Psoas muscle (tissue), 7 donors: ENCODE measurements at regions not wholly inside any gene's neighbourhood (a gene's known extent, or its start where the extent isn't known, plus 50 kb on each side); places are given as distances from the start of the nearest gene placed in this dataset.
"Not testable (repeated sequence)": the region's sequence is repeated elsewhere in the genome, so short reads cannot be mapped to it uniquely, and the experiment has no call there.

Source experiments
- ATAC-seq, 4 donors: fragments of 200-7000 bp; cut with Tn5 transposase; one replicate each; pipeline ENCODE4 v1.9.1; 2020; ENCODE audit warnings: moderate library complexity in 3 of 4, mild to moderate bottlenecking in 2 of 4
- DNase-seq, 2 donors: peaks; one replicate each; pipeline ENCODE4 v3.0.0-alpha.2; 2020
- H3K27ac ChIP-seq: fragments of 200-600 bp; one replicate; pipeline ENCODE4 v1.8.0; 2022
- H3K27me3 ChIP-seq, 3 donors: fragments of 200-600 bp in 1 of 3; one replicate each; pipeline versions ENCODE4 v1.6.1 to v1.8.0; 2013 to 2022; ENCODE audit warnings: low read length in 2 of 3, mild to moderate bottlenecking in 2 of 3, moderate library complexity in 1 of 3; ENCODE audit not compliant: insufficient read depth in 3 of 3
- H3K36me3 ChIP-seq, 2 donors: fragments of 200-600 bp in 1 of 2; one replicate each; pipeline versions ENCODE4 v1.6.1 to v1.8.0; 2013 to 2022; ENCODE audit warnings: low read depth in 1 of 2, mild to moderate bottlenecking in 1 of 2, moderate library complexity in 1 of 2; ENCODE audit not compliant: insufficient read depth in 1 of 2
- H3K4me1 ChIP-seq: fragments of 200-600 bp; one replicate; pipeline ENCODE4 v1.8.0; 2022
- H3K4me3 ChIP-seq: fragments of 200-600 bp; one replicate; pipeline ENCODE4 v1.8.0; 2022; ENCODE audit warnings: mild to moderate bottlenecking
- H3K9me3 ChIP-seq: fragments of 200-600 bp; one replicate; pipeline ENCODE4 v1.8.0; 2022
- WGBS, 3 donors: extraction: QIAGEN DNeasy Blood & Tissue Kit; methylation state at CpG; one replicate each; pipeline versions ENCODE4 v1.1.6 to v1.1.7; 2013; 5-methylcytosine and 5-hydroxymethylcytosine counted together
- intact Hi-C, 2 donors: fragments of 100-400 bp; cut with DNase I; formaldehyde crosslinking; loops; one replicate each; pipeline versions ENCODE4 v1.11.0 to v1.14.2; 2022
- TF ChIP-seq, protein P1 (sequence below): fragments of 200-600 bp; IDR thresholded peaks from one replicate; pipeline ENCODE4 v1.8.0; 2022; ENCODE audit warnings: antibody characterized with exemption
- donor health status: healthy with polysubstance abuse.
- donor health status: DM: no; HTN: no; CAD: no; lungs with moderate emphysema.
- donor health status: Bipolar disorder and iron deficiency.
- donor health status: healthy.
- donor health status: DM: yes; HTN: yes; CAD: no.
- donor health status: DM: no; HTN: no; CAD: no.
- donor health status: DM: yes; HTN: yes; CAD: no.

DNA sequence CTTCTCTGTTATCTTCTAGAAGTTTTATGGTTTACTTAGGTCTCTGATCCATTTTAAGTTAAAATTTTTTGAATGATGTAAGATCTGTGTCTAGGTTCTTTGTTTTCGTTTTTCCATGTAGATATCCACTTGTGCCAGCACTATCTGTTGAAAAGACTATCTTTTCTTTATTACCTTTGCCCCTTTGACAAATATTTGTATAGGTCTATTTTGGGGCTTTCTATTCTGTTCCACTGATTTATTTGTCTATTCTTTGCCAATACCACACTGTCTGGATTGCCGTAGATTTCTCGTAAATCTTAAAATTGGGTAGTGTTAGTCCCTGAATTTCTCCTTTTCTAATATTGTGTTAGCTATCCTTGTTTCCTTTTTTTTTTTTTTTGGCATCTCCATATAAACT lies 71.4 kb upstream of the PDSS1 start:
- no peak overlapping the region for H3K4me3 ChIP-seq
- H3K36me3 ChIP-seq: no peaks in the 10 kb centered on the region
- no peak for ATAC-seq
- TF ChIP-seq, protein P1, sequence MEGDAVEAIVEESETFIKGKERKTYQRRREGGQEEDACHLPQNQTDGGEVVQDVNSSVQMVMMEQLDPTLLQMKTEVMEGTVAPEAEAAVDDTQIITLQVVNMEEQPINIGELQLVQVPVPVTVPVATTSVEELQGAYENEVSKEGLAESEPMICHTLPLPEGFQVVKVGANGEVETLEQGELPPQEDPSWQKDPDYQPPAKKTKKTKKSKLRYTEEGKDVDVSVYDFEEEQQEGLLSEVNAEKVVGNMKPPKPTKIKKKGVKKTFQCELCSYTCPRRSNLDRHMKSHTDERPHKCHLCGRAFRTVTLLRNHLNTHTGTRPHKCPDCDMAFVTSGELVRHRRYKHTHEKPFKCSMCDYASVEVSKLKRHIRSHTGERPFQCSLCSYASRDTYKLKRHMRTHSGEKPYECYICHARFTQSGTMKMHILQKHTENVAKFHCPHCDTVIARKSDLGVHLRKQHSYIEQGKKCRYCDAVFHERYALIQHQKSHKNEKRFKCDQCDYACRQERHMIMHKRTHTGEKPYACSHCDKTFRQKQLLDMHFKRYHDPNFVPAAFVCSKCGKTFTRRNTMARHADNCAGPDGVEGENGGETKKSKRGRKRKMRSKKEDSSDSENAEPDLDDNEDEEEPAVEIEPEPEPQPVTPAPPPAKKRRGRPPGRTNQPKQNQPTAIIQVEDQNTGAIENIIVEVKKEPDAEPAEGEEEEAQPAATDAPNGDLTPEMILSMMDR: no peak
- no peaks in the 10 kb centered on the region for H3K4me1 ChIP-seq
- DNase-seq: no peak
- no peaks in the 10 kb centered on the region for H3K9me3 ChIP-seq
- 81 to 86% (median 81%) methylated on average over 3 of the region's 3 CpGs for WGBS, 3 donors
- intact Hi-C loops: loop anchor here in 1 of 2 donors (10.0 kb wide), 1 partner anchor 699 kb away; no protein-coding TSS in a partner anchor
- no peak overlapping the region for H3K27ac ChIP-seq
- H3K27me3 ChIP-seq: peaks cover 0 to 17% (median 3%) of the 10 kb centered on the region in 3 donors

DNA sequence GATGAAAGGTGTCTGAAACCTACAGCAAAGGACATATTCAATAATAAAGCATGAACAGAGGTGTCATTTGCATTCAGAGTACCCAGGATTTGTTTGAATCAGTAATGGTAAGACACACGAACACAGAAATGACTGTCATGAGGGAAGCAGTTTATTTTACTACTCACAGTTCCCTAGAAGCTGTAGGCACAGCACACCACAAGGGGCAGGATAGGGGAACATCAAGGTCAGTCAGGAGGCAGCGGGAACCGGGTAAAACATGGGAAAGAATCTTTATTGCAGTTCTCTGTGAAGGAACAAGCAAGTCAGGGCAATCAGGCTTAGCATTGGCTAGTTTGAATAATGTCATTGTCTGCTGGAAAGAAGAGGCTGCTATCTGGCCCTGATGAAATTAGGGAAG lies 70.2 kb upstream of the PDSS1 start:
- Histone ChIP-seq H3K4me3 (no peak overlapping the region), H3K27me3 (peaks cover 0 to 8% (median 0%) of the 10 kb centered on the region in 3 donors), H3K4me1 (no peaks in the 10 kb centered on the region), H3K9me3 (no peaks in the 10 kb centered on the region), H3K27ac (no peak overlapping the region), H3K36me3 (no peaks in the 10 kb centered on the region)
- ATAC-seq (no peak), DNase-seq (no peak)
- TF ChIP-seq, protein P1: no peak
- intact Hi-C loops: loop anchor here in 1 of 2 donors (10.0 kb wide), 1 partner anchor 697 kb away; no protein-coding TSS in a partner anchor
- 31 to 35% (median 32%) methylated on average over 3 of the region's 3 CpGs for WGBS, 3 donors

DNA sequence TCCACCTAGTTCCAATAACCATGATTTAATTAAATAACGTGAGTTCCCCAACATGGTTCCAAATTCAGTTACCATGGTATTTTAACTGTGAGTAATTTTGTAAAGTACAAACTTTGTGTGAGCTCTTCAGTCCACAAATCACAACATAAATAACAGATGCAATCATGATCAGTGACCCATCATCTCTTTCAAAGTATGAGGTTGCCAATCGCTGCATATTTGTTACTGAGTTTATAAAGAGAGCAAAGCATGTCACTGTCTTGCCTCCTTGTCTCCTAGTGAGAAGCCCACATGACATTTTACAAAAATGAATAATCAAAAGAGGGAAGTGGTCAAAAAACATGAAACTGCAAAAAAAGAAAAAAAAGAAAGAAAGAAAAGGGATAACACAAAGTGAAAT lies 69.1 kb upstream of the PDSS1 start:
- Histone ChIP-seq H3K36me3 (no peaks in the 10 kb centered on the region), H3K27ac (no peak overlapping the region), H3K4me3 (no peak overlapping the region), H3K4me1 (no peaks in the 10 kb centered on the region), H3K27me3 (peaks cover 0 to 6% (median 0%) of the 10 kb centered on the region in 3 donors), H3K9me3 (no peaks in the 10 kb centered on the region)
- DNase-seq: no peak
- WGBS, 3 donors: 58 to 74% (median 64%) methylated on average over 2 of the region's 2 CpGs
- ATAC-seq: no peak
- intact Hi-C loops: loop anchor here in 1 of 2 donors (10.0 kb wide), 1 partner anchor 696 kb away; no protein-coding TSS in a partner anchor
- TF ChIP-seq, protein P1: no peak

DNA sequence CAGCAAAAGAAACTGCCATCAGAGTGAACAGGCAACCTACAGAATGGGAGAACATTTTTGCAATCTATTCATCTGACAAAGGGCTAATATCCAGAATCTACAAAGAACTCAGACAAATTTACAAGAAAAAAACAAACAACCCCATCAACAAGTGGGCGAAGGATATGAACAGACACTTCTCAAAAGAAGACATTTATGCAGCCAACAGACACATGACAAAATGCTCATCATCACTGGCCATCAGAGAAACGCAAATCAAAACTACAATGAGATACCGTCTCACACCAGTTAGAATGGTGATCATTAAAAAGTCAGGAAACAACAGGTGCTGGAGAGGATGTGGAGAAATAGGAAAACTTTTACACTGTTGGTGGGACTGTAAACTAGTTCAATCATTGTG lies 65.3 kb upstream of the PDSS1 start:
- DNase-seq, intact Hi-C loops, H3K27me3 ChIP-seq, H3K4me1 ChIP-seq, H3K4me3 ChIP-seq, H3K9me3 ChIP-seq, H3K27ac ChIP-seq, H3K36me3 ChIP-seq, ATAC-seq: not testable (repeated sequence)
- 71 to 93% (median 89%) methylated on average over 2 to 3 of the region's 3 CpGs for WGBS, 3 donors

DNA sequence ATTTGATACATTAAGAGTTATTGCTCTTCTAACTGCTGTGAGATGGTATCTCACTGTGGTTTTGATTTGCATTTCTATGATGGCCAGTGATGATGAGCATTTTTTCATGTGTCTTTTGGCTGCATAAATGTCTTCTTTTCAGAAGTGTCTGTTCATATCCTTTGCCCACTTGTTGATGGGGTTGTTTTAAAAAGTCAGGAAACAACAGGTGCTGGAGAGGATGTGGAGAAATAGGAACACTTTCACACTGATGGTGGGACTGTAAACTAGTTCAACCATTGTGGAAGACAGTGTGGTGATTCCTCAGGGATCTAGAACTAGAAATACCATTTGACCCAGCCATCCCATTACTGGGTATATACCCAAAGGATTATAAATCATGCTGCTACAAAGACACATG lies 63.4 kb upstream of the PDSS1 start:
- H3K4me1 ChIP-seq, H3K9me3 ChIP-seq, H3K27ac ChIP-seq, H3K4me3 ChIP-seq, intact Hi-C loops, ATAC-seq, H3K36me3 ChIP-seq, H3K27me3 ChIP-seq, DNase-seq: not testable (repeated sequence)
